HG03045 (cell line): ENCODE measurements at regions not wholly inside any gene's neighbourhood (a gene's known extent, or its start where the extent isn't known, plus 50 kb on each side); places are given as distances from the start of the nearest gene placed in this dataset.

Source experiments
- ATAC-seq: cut with Tn5 transposase; IDR thresholded peaks from one replicate; pipeline ENCODE4 v1.9.1; 2021; ENCODE audit warnings: mild to moderate bottlenecking, moderate library complexity; ENCODE audit not compliant: unreplicated experiment

DNA sequence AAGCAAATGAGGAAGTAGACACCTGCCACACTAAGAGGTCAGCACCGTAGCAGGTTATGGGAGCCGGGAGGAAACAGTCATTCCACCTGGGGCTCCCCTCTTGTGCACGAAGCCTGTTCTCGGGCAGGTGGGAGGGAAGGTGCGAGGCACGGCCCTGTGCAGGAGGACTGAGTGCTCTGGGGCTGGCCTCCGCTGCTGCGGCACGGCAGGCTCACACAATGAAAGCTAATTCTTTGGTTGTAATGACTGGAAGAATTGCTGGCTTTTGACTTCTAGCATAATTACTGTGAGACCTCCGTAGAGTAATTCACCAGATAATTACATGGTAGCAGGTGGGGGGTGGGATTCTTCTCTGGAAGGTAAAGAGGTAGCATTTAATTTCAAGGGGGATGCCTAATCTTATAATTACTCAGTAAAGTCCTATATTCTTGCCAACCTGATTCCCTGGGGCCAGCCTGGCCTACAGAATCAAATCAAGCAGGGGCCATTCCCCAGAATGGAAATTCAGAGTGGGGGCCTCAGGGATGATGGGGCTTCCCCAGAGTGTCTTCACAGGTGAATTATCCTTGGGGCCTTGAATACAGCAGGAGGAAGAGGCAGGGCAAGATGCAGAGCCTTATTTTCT, 129.1 kb downstream of the TPRA1 start:
- ATAC-seq: no peak

DNA sequence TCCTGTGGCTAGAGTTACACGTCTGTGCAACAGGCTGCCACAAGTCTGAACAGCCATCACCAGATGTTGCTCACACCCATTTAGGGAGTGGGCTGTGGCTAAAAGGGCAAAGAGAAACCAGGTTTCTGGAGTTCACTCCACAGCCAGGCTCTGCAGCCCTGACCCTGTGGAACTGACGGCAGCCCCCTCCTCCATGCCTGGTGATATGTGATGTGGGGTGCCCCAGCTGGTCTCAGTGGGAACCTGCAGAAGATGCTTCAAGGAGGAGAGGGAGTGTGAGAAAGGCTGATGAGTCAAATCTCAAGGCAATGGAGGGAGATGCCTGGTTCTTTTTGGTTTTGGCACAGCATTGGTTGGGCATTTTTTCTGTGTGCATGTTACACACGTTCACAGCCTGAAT, 130.6 kb downstream of the TPRA1 start:
- ATAC-seq: no peak

DNA sequence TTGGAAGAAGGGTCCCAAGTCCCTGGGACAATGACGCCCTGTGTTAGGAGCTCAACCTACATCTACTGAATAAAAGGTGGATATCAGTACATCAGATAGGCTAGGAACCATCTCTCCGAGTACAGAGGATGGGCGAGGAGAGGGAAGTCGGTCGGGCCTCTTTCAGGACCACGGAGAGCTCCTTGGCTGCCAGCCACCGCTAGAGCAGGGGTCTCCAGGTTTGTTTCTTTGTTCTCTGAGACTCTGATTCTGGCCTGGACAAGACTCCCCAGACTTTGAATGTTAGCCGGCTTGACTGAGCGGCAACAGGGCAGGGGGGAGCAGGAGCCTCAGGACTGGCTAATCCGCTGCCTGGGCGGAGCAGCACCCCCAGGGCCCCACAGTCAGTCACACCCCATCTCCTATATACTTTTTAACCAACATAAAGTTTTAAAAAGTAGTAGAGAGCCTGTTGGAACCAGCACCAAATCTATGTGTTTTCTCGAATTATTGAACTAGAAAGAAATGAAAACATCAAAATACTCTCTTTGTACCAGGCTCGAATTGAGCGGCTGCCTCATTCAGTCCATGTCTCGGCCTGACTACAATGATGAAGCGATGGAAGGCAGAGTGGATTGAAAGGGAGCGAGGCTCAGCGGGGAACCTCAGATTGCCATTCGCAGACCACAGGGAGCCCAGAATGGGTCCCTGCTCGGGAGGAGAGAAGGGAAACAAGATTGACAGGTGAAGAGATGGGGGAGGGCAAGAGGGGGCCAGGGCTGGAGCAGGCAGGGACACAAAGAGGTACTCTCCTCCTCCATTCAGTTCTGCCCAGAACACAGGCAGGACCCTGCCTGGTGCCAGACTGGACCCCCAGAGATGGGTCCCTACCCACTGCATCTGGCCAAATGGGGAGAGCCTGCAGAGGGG, 131.6 kb downstream of the TPRA1 start:
- ATAC-seq: no peak

DNA sequence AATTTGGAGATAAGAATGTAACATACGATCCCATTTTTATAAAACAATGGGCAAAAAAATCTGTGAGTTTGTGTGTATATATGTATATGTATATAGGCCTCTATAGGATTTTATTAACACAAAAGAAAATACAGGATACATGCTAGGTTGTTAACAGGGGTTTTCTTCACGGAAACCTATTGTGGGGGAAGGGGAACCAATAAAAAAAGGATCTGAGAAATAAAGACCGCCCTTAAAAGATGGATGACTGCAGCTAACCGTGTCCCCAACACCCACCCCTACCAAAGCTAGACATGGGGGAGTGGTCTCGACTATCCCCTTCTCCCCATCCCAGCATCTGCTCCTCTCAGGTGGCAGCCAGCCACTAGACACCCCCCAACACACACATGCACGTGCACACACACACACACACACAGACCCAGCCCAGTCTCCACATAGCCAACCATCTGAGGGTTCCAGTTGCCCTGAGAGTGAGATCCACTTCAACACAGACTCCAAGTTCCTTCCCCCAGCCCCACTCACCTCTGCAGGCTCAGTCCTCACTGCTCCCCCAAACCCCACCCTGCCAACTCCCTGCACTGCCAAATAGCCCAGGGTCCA, 132.9 kb downstream of the TPRA1 start:
- ATAC-seq: no peak

DNA sequence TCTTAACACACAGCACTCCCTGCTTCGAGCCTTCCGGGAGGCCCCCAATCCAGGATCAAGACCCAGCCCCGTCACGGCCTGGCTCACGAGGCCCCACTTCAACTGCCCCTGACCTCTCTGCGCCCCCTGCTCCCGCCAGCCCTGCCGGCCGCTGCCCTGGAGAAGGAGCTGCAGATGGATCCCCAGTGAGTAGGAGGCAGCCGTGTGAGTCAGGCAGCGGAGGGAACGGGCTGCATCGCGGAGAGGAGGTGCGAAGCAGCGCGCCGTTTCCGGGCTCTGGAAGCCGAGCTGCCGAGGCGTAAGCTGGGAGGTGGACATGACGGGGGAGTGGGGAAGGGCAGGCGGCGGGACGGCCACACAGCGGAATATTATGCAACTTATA, 133.4 kb downstream of the TPRA1 start:
- no peak for ATAC-seq

DNA sequence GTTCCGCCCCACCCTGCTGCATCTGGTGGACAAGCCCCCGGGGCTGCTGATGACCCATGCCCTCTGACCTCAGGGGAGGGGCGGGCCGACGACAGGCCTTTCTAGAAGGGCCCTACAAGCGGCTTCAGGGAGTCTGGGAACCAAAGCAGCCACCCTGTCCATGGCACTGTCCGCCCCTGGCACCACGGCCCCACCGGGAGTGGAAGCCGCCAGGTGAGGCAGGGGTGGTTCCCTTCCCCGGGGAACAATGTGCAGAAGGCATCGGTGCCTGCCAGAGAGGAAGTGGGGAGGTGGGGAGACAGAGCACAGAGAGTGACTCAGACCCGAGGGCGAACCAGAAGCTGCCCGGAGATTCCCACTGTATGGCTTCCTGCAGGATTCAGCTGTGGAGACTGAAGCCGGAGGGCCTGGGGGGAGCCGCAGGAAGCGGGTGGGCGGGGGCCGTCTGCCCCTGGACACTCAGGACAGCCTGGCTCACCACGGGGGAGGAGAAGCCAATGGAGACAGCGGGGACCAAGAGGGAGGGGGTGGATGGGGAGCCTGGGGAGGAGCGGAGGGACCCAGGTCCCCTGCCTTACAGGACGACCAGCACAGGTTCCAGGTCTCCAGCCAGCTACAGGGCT, 134.0 kb downstream of the TPRA1 start:
- ATAC-seq: no peak

DNA sequence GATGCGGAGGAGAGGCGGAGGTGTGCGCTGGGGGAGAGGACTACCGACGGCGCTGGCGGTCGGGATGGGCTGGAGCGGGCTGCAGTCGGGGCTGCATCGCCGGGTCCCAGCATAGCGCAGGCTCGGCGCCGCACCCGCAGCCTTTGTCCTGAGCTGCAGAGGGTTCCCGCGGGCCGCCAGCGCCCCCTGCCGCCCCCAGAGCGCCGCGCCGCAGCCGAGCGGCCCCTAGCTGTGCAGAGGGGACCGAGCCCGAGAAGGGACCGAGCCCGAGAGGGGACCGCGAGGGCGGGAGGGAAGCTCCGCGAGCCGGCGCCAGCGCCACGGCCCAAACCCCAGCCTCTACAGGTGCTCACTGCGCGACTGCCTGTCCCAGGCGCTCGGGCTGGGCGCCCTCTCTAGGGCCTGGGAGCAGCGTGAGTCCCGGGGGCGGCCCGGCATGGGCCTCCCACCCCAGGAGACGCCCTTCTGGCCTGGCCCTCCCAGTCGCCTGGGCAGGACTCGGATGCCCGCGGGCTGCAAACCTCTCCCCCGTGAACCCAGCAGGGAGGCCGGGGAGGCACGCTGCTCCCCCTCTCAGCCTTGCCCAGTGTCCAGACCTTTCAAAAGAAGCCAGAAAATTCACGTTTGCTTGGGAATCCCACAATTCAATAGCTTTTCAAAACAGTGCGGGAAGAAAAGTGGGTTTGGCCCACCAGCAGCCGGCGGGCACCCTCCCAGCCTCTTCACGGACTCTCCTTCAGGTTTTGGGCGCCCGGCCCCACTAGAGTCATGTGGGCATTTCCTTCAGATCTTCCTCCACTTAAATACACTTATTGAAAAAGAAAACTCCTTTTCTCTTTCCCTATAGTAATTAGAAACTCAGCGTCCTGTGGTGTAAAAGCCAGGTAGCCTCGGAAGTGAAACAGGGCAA, 134.7 kb downstream of the TPRA1 start:
- ATAC-seq: no peak

DNA sequence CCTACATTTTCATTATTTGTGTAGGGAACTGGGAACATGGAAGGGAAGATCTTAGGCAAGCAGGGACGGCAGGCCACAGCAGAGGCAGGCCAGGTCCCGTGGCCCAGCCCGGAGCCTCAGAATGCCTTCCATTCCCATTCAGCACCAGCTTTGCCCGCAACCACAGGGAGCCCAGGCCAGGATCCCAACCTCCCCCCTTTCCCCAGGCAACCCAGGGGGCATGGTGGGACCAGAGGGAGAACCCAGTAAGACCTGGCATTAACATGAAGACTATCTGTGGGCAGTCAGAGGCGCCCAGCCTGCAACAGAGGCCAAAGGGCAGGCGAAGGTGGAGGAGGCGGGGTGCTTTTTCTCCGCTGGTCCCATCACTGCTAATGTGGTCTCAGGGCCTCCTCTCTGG, 135.6 kb downstream of the TPRA1 start:
- ATAC-seq: no peak

DNA sequence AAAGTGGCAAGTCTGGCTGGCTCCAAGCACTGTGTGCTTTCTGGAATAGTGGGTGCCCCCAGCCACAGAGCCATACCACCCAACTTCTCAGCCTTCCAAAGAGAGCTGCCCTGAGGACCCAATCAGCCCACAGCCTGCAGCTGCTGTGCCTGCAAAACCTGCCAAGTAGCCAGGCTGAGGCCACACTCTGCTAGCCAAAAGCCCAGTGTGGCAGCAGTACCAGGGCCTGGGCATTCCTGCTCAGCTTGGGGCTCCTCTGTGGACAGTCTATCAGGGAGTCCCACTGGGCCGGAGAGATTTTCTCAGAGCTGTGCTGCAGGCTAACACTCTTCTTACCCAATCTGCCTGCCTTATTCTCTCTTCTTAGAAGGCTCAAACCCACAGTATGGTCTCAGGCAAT, 136.5 kb downstream of the TPRA1 start:
- no peak for ATAC-seq

DNA sequence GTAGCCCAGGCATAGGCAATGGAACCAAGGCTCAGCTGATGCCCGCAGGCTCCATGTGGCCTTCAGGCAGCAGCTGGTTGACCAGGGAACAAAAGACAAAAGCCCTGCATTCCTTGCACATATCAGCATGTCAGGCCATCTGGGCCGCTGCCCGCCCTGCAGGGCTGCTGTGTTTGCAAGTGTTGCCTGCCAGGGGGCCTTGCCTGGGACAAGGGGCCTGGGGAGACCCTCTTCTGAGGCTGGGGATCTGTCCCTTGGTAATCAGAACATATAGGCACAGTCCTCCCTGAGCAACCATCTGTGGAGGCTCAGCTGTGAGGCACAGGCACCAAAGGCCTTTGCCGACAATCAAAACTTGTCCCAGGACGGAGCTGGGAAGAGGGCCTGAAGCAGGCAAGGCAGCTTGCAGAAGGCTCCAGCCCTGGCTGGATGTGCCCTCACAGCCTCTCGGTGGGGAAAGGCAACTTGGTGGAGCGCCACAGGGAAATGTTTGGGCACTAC, 138.2 kb downstream of the TPRA1 start:
- ATAC-seq: no peak

DNA sequence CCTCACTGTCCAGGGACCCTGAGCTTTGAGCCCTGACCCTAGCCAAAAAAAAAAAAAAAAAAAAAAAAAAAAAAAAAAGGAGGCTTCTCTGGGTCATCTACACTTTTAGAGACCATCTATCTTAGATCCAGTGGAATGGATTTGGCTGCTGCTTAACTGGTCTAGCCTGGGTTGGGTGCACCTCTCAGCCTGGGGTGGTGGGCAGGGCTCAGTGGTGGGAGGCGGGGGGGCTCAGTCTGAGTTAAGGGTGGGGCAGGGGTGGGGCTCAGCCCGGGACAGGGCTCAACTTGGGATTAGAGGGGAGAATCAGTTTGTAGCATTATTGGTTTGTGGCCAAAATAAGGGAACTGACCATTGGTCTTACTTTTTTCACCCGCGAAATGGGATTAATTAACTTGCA, 139.2 kb downstream of the TPRA1 start:
- no peak for ATAC-seq

DNA sequence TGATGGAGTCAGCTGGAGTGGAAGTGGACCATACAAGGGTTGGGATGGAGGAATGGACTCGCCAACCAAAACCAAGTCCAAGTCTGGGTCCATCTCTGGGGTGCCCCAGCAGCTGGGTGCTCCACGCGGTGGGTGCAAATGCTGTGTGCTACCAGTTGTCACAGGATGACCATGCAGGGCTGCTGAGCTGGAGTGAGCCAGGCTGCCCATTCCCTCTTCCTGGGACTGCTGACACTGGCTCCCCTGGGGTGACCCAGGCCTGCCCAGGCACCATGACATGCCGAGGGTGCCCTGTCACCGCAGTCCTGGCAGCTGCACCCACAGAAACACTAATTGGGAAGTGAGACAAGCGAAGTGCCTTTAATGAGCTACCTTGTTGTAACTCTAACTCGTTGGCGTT, 140.2 kb downstream of the TPRA1 start:
- ATAC-seq: no peak

DNA sequence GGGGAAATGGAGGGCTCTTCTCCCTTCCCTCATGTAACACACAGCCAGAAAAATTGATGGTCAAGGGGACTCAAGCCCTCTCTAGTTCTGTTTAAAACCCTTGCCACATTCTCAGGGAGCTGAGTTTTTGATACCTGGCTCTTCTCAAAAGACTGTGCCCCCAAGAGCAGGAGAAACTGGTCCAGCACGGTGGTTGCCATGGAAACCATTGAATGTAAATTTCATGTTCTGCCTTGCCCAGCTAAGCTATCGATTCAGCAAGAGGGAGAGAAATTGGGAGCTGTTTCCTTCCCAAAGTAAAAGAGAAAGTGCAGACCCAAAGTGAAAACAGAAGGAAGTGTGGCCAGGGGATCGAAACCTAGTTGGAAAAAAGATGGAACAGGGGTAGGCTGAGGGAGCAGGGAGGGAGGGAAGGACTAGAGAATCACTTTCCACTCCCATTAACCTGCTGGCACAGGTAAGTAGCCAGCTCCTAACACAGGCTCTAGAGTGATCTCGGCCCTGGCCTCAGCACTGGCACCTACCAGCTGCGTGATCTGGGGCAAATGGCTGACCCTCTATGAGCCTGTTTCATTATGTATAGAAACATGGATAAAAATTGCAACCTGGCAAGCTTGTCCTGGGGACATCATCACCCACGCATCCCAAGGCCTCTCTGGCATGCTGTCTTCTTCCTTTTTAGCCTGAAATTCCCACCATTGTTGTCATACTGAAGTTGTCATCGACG, 140.9 kb downstream of the TPRA1 start:
- no peak for ATAC-seq

DNA sequence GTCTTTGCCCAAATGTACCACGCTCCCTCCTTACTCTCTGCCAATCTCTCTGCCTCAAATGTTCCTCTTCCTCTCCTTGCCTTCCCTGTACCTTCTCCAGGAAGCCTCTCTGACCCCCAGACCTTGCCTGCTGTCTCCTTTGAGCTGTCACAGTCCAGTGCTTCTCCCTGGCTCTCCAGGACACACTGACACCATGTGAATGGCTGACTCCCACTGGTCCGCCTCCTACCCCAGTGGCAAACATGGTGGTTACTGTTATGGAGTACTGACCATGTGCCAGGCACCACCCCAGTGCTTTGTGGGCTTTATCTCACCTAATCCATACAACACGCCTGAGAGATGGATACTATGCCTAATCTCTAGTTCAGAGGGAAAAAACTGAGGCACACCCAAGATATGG, 141.9 kb downstream of the TPRA1 start:
- ATAC-seq: no peak

DNA sequence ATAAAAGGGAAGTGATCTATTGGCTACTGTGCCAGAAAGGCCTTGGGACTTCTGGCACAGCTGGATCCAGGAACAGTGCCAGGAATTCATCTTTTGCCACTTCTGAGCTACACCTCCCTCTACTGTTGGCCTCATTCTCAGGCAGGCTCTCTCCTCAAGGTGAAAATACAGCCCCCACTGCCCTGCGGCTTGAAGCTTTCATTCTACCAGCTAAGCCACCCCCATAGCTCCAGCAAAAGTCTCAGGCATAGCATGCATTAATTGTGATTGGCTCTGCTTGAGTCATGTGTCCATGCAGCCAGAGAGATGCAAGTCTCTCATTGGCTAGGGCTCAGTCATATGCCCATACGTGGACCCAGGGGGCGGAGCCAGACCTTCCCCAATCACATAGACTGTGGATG, 142.4 kb downstream of the TPRA1 start:
- ATAC-seq: no peak

DNA sequence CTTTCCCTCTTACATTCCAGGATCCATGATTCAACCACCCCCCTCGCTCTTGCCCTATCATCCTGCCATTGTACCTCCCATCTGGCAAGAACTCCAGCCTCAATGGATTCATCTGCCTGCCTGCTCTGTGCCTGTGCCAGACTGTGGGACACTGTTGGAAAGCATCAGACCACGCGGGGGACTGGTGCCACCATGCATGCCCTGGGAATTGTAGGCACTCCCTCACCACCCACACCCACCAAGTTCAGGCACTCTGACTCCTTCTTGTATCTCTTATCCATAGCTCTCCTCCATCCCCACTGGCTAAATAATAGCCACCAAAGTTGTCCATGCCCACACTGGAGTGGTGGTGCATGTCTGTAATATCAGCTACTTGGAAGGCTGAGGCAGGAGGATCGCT, 143.8 kb downstream of the TPRA1 start:
- no peak for ATAC-seq

DNA sequence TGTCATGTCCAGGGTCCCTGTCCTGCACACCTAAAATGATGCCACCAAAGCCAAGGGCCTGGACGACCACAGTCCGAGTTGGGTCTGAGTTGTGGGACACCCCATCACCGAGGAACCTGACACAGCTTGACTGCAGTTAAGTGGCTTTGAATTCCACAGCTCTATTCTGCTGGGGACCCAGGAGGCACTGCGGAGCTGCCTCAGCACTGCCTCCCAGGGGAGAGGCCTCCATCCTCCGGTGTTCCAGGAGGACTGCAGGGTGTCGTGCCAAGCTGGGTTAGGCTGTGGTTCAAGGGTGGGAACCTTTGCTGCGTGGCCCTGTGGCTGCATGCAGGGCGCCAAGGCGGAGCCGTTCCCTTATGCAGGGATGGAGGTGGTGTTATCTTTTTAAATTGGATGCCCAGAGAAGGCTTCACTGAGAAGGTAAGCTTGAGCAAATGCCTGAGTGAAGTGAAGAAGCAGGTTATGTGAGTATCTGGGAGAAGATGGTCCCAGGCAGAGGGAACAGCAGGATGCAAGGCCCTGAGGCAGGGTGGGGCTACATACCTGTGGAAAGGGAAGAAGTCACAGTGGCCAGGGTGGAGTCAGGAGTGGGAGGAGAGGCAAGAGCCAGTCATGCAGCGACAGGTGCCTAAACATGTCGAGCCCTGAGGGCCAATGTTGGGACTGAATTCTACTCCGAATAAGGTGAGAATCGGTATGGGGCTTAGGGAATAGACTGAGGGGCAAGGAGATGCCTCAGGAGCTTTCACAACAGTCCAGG, 144.8 kb downstream of the TPRA1 start:
- no peak for ATAC-seq

DNA sequence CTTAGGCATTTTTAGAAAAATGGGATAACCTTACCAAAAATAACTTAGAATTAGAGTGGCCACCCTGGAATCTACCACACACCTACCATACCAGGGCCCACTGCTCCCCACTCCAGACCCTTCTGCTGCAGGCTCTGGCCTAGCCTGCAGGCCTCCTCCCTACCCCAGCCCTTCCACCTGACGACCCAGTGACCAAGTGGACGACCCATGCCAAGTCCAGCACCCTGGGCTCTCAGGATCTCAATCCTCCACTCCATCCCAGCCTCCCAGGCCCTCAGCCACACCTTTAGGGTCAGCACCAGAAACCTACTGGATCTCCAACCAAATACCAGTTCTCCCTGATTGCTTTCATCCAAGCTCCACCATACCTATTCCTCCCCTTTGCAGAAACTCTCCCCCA, 145.8 kb downstream of the TPRA1 start:
- no peak for ATAC-seq
